ENCODE measurements at regions not wholly inside any gene's neighbourhood (a gene's known extent, or its start where the extent isn't known, plus 50 kb on each side); places are given as distances from the start of the nearest gene placed in this dataset.

DNA sequence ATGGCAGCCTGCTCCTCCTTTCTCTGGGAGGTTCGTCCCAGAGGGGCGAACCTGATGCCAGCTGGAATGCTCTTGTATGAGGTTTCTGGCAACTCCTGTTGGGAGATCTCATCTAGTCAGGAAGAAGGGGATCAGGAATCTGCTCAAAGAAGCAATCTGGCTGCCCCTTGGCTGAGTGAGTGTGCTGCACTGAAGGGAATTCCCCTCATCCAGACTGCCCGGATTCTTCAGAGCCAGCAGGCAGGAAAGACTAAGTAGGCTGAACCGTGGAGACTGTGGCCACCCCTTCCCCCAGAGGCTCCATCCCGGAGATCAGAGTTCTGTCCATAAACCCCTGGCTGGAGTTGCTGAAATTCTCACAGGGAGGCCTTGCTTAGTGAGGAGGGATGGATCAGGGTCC is 476.0 kb downstream of the CSNK1G3 start (continued):
- TF ChIP-seq ZBTB44 (tag by site-specific recombination; IDR thresholded peaks at IDR 0.05), result no peak
- no peak for TF ChIP-seq ZNF514 (tag by site-specific recombination; IDR thresholded peaks at IDR 0.05)
- no peak for TF ChIP-seq ZNF391 (tag by site-specific recombination; IDR thresholded peaks at IDR 0.05; ENCODE audit: borderline replicate concordance, low read depth)
- TF ChIP-seq GLIS2 (tag by site-specific recombination; IDR thresholded peaks at IDR 0.05), result no peak
- TF ChIP-seq ZNF133 (tag by site-specific recombination; IDR thresholded peaks at IDR 0.05), result no peak
- TF ChIP-seq, protein P1, sequence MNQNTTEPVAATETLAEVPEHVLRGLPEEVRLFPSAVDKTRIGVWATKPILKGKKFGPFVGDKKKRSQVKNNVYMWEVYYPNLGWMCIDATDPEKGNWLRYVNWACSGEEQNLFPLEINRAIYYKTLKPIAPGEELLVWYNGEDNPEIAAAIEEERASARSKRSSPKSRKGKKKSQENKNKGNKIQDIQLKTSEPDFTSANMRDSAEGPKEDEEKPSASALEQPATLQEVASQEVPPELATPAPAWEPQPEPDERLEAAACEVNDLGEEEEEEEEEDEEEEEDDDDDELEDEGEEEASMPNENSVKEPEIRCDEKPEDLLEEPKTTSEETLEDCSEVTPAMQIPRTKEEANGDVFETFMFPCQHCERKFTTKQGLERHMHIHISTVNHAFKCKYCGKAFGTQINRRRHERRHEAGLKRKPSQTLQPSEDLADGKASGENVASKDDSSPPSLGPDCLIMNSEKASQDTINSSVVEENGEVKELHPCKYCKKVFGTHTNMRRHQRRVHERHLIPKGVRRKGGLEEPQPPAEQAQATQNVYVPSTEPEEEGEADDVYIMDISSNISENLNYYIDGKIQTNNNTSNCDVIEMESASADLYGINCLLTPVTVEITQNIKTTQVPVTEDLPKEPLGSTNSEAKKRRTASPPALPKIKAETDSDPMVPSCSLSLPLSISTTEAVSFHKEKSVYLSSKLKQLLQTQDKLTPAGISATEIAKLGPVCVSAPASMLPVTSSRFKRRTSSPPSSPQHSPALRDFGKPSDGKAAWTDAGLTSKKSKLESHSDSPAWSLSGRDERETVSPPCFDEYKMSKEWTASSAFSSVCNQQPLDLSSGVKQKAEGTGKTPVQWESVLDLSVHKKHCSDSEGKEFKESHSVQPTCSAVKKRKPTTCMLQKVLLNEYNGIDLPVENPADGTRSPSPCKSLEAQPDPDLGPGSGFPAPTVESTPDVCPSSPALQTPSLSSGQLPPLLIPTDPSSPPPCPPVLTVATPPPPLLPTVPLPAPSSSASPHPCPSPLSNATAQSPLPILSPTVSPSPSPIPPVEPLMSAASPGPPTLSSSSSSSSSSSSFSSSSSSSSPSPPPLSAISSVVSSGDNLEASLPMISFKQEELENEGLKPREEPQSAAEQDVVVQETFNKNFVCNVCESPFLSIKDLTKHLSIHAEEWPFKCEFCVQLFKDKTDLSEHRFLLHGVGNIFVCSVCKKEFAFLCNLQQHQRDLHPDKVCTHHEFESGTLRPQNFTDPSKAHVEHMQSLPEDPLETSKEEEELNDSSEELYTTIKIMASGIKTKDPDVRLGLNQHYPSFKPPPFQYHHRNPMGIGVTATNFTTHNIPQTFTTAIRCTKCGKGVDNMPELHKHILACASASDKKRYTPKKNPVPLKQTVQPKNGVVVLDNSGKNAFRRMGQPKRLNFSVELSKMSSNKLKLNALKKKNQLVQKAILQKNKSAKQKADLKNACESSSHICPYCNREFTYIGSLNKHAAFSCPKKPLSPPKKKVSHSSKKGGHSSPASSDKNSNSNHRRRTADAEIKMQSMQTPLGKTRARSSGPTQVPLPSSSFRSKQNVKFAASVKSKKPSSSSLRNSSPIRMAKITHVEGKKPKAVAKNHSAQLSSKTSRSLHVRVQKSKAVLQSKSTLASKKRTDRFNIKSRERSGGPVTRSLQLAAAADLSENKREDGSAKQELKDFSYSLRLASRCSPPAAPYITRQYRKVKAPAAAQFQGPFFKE (tag by site-specific recombination; IDR thresholded peaks at IDR 0.05; ENCODE audit: borderline replicate concordance), result no peak
- no peak for TF ChIP-seq ZNF530 (tag by site-specific recombination; IDR thresholded peaks at IDR 0.05; ENCODE audit: low read depth)
- no peak for TF ChIP-seq ZNF280D (tag by site-specific recombination; IDR thresholded peaks at IDR 0.05)

- Histone ChIP-seq H3K27ac (ENCODE audit: extremely low read depth, low read depth, low read length) (no peak overlapping the region), H3K4me1 (ENCODE audit: control insufficient read depth, insufficient read depth, low read length) (no peaks in the 10 kb centered on the region), H3K4me3 (ENCODE audit: low read depth, low read length) (no peak overlapping the region), H3K36me3 (ENCODE audit: control insufficient read depth in 2 of 2, insufficient read depth in 1 of 2, low read length in 2 of 2) (no peaks in the 10 kb centered on the region), H3K9me3 (ENCODE audit: control insufficient read depth, insufficient read depth, low read depth, low read length) (no peaks in the 10 kb centered on the region)
- POLR2A ChIA-PET, result no interaction called here
- CTCF ChIA-PET, result no interaction called here
- TF ChIP-seq ZNF214 (tag by site-specific recombination; IDR thresholded peaks at IDR 0.05; ENCODE audit: borderline replicate concordance) (no peak), ZNF624 (tag by site-specific recombination; IDR thresholded peaks at IDR 0.05) (no peak), ZNF133 (tag by site-specific recombination; IDR thresholded peaks at IDR 0.05) (no peak), ZNF560 (tag by site-specific recombination; IDR thresholded peaks at IDR 0.05; ENCODE audit: borderline replicate concordance) (no peak), ZIC2 (tag by site-specific recombination; IDR thresholded peaks at IDR 0.05) (no peak), KLF8 (tag by site-specific recombination; IDR thresholded peaks at IDR 0.05) (no peak), ZFP37 (tag by site-specific recombination; IDR thresholded peaks at IDR 0.05) (no peak), ZNF623 (tag by site-specific recombination; IDR thresholded peaks at IDR 0.05) (no peak), ZNF394 (tag by site-specific recombination; IDR thresholded peaks at IDR 0.05; ENCODE audit: borderline replicate concordance) (no peak)
- TF ChIP-seq, protein P2, sequence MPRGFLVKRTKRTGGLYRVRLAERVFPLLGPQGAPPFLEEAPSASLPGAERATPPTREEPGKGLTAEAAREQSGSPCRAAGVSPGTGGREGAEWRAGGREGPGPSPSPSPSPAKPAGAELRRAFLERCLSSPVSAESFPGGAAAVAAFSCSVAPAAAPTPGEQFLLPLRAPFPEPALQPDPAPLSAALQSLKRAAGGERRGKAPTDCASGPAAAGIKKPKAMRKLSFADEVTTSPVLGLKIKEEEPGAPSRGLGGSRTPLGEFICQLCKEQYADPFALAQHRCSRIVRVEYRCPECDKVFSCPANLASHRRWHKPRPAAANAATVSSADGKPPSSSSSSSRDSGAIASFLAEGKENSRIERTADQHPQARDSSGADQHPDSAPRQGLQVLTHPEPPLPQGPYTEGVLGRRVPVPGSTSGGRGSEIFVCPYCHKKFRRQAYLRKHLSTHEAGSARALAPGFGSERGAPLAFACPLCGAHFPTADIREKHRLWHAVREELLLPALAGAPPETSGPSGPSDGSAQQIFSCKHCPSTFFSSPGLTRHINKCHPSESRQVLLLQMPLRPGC (tag by site-specific recombination; IDR thresholded peaks at IDR 0.05), result no peak
- TF ChIP-seq, protein P3, sequence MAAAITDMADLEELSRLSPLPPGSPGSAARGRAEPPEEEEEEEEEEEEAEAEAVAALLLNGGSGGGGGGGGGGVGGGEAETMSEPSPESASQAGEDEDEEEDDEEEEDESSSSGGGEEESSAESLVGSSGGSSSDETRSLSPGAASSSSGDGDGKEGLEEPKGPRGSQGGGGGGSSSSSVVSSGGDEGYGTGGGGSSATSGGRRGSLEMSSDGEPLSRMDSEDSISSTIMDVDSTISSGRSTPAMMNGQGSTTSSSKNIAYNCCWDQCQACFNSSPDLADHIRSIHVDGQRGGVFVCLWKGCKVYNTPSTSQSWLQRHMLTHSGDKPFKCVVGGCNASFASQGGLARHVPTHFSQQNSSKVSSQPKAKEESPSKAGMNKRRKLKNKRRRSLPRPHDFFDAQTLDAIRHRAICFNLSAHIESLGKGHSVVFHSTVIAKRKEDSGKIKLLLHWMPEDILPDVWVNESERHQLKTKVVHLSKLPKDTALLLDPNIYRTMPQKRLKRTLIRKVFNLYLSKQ (tag by site-specific recombination; IDR thresholded peaks at IDR 0.05; ENCODE audit: borderline replicate concordance), result no peak
- TF ChIP-seq, protein P4, sequence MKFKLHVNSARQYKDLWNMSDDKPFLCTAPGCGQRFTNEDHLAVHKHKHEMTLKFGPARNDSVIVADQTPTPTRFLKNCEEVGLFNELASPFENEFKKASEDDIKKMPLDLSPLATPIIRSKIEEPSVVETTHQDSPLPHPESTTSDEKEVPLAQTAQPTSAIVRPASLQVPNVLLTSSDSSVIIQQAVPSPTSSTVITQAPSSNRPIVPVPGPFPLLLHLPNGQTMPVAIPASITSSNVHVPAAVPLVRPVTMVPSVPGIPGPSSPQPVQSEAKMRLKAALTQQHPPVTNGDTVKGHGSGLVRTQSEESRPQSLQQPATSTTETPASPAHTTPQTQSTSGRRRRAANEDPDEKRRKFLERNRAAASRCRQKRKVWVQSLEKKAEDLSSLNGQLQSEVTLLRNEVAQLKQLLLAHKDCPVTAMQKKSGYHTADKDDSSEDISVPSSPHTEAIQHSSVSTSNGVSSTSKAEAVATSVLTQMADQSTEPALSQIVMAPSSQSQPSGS (tag by site-specific recombination; IDR thresholded peaks at IDR 0.05; ENCODE audit: low read depth), result no peak
Measured at GRCh38 chr5:123976379-123977033, 464.5 kb downstream of the CSNK1G3 start.

Measured in HEK293 (cell line).